Esophagus squamous epithelium (tissue), 4 donors: ENCODE measurements at regions not wholly inside any gene's neighbourhood (a gene's known extent, or its start where the extent isn't known, plus 50 kb on each side); places are given as distances from the start of the nearest gene placed in this dataset.

ENCODE experiments used
- CTCF ChIP-seq, 6 experiments: fragments of 450-650 bp in 4 of 6; fragments of 200-600 bp in 2 of 6; sonication (generic) in 2 of 6; IDR thresholded peaks; one replicate each; pipeline ENCODE4 v1.5.1; 2016 to 2019; ENCODE audit warnings: antibody characterized with exemption in 6 of 6, mild to moderate bottlenecking in 4 of 6, moderate library complexity in 4 of 6
- POLR2A ChIP-seq, 4 donors: fragments of 450-650 bp; IDR thresholded peaks; one replicate each; pipeline ENCODE4 v1.6.1; 2017; ENCODE audit warnings: antibody characterized with exemption in 4 of 4, mild to moderate bottlenecking in 4 of 4, moderate library complexity in 3 of 4

- TF ChIP-seq CTCF (IDR thresholded peaks at IDR 0.05) (no peak), POLR2A (IDR thresholded peaks at IDR 0.05) (no peak)
Observed at GRCh38 chr3:72414481-72415016, 433.7 kb downstream of the SHQ1 start.
